Ammon's horn (tissue), 1 donor: ENCODE measurements at regions not wholly inside any gene's neighbourhood (a gene's known extent, or its start where the extent isn't known, plus 50 kb on each side); places are given as distances from the start of the nearest gene placed in this dataset.
A peak's percentile ranks its signal among the peaks of the same experiment; 100 is the strongest.
"Not testable (repeated sequence)": the region's sequence is repeated elsewhere in the genome, so short reads cannot be mapped to it uniquely, and the experiment has no call there.

Source experiments
- DNase-seq: peaks from one replicate; pipeline ENCODE4 v3.0.0-alpha.2; 2016; ENCODE audit warnings: low spot score

GRCh38 chr12:116430911-116431565 is 128.1 kb upstream of the MAP1LC3B2 start:
- DNase-seq: no peak

- DNase-seq: no peak
Measured at GRCh38 chr12:116431677-116432300, 127.4 kb upstream of the MAP1LC3B2 start.

GRCh38 chr12:116432314-116432750 is 126.8 kb upstream of the MAP1LC3B2 start:
- no peak for DNase-seq

- no peak for DNase-seq
Measured at GRCh38 chr12:116433249-116433648, 125.9 kb upstream of the MAP1LC3B2 start.

- DNase-seq: peak; percentile 49
Measured at GRCh38 chr12:116434155-116435011, 124.8 kb upstream of the MAP1LC3B2 start.

- no peak for DNase-seq
Measured at GRCh38 chr12:116435984-116436383, 123.2 kb upstream of the MAP1LC3B2 start.

- no peak for DNase-seq
Measured at GRCh38 chr12:116436561-116437249, 122.5 kb upstream of the MAP1LC3B2 start.

- DNase-seq: peak; percentile 15
Measured at GRCh38 chr12:116441292-116441691, 117.9 kb upstream of the MAP1LC3B2 start.

- DNase-seq: no peak
Measured at GRCh38 chr12:116442304-116442703, 116.9 kb upstream of the MAP1LC3B2 start.

- DNase-seq: no peak
Measured at GRCh38 chr12:116442946-116443345, 116.2 kb upstream of the MAP1LC3B2 start.

- no peak for DNase-seq
Measured at GRCh38 chr12:116443821-116444589, 115.2 kb upstream of the MAP1LC3B2 start.

GRCh38 chr12:116444590-116444943 is 114.6 kb upstream of the MAP1LC3B2 start:
- no peak for DNase-seq

- no peak for DNase-seq
Measured at GRCh38 chr12:116448165-116448739, 110.9 kb upstream of the MAP1LC3B2 start.

- DNase-seq: no peak
Measured at GRCh38 chr12:116450406-116450910, 108.7 kb upstream of the MAP1LC3B2 start.

GRCh38 chr12:116452975-116453374 is 106.2 kb upstream of the MAP1LC3B2 start:
- not testable (repeated sequence) for DNase-seq

- no peak for DNase-seq
Measured at GRCh38 chr12:116453631-116454030, 105.5 kb upstream of the MAP1LC3B2 start.

- DNase-seq: no peak
Measured at GRCh38 chr12:116454076-116454475, 105.1 kb upstream of the MAP1LC3B2 start.

- no peak for DNase-seq
Measured at GRCh38 chr12:116454950-116455447, 104.2 kb upstream of the MAP1LC3B2 start.

- DNase-seq: peak; percentile 7
Measured at GRCh38 chr12:116455540-116456329, 103.4 kb upstream of the MAP1LC3B2 start.
